OCI-LY7 (cell line): ENCODE measurements at regions not wholly inside any gene's neighbourhood (a gene's known extent, or its start where the extent isn't known, plus 50 kb on each side); places are given as distances from the start of the nearest gene placed in this dataset.
"Not testable (repeated sequence)": the region's sequence is repeated elsewhere in the genome, so short reads cannot be mapped to it uniquely, and the experiment has no call there.

Experiments
- CTCF ChIP-seq: fragments of 200-600 bp; sonication (generic); conservative IDR thresholded peaks from 2 replicates; pipeline ENCODE4 v1.5.1; 2014; ENCODE audit warnings: mild to moderate bottlenecking, antibody characterized with exemption, low read length, moderate library complexity, mixed read lengths
- EZH2phosphoT487 ChIP-seq: fragments of 200-600 bp; sonication (generic); IDR thresholded peaks from 2 replicates; pipeline ENCODE4 v1.6.1; 2018; ENCODE audit warnings: low read depth, borderline replicate concordance, mild to moderate bottlenecking, mixed run types, antibody characterized with exemption, low read length, moderate library complexity, mixed read lengths

DNA sequence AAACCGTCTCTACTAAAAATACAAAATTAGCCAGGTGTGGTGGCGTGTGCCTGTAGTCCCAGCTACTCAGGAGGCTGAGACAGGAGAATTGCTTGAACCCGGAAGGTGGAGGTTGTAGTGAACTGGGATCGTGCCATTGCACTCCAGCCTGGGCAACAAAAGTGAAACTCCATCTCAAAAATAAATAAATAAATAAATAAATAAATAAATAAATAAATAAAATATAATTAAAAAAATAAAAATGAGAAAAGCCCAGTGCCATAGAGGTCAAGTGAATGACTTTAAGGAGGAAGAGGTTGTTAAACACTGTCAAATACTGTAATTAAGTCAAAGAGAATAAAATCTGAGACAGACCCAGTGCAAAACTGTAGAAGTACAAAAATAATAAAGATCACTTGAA, 247.0 kb downstream of the FAM133A start:
- TF ChIP-seq CTCF, EZH2phosphoT487: not testable (repeated sequence)
